Thyroid gland (tissue), 4 donors: ENCODE measurements at regions not wholly inside any gene's neighbourhood (a gene's known extent, or its start where the extent isn't known, plus 50 kb on each side); places are given as distances from the start of the nearest gene placed in this dataset.
A peak's percentile ranks its signal among the peaks of the same experiment; 100 is the strongest.
"Not testable (repeated sequence)": the region's sequence is repeated elsewhere in the genome, so short reads cannot be mapped to it uniquely, and the experiment has no call there.

Experiments
- DNase-seq, 2 donors: peaks; one replicate each; pipeline ENCODE4 v3.0.0-alpha.2; 2019
- H3K27ac ChIP-seq, 3 donors: fragments of 200-600 bp; sonication (generic); 1 replicate in 2 of 3; 2 replicates in 1 of 3; pipeline ENCODE4 v1.5.1; 2016 to 2019; ENCODE audit warnings: mild to moderate bottlenecking in 1 of 3, moderate library complexity in 1 of 3
- H3K27me3 ChIP-seq: fragments of 200-600 bp; sonication (generic); one replicate; pipeline ENCODE4 v1.5.1; 2019
- H3K36me3 ChIP-seq, 2 donors: fragments of 200-600 bp; sonication (generic); one replicate each; pipeline ENCODE4 v1.5.1; 2016 to 2019
- H3K4me1 ChIP-seq, 2 donors: fragments of 200-600 bp; sonication (generic); one replicate each; pipeline ENCODE4 v1.5.1; 2017 to 2019
- H3K4me3 ChIP-seq, 3 donors: fragments of 200-600 bp; sonication (generic); replicated peaks in 1 of 3; 1 replicate in 2 of 3; 2 replicates in 1 of 3; pipeline ENCODE4 v1.5.1; 2016; ENCODE audit warnings: mild to moderate bottlenecking in 1 of 3
- H3K9me3 ChIP-seq: fragments of 200-600 bp; sonication (generic); one replicate; pipeline ENCODE4 v1.5.1; 2017
- CTCF ChIP-seq, 6 experiments: fragments of 200-600 bp in 3 of 6; fragments of 450-650 bp in 3 of 6; sonication (generic) in 3 of 6; IDR thresholded peaks; one replicate each; pipeline ENCODE4 v1.5.1; 2016 to 2019; ENCODE audit warnings: antibody characterized with exemption in 6 of 6, mild to moderate bottlenecking in 2 of 6, inconsistent platforms in 1 of 6, moderate library complexity in 1 of 6
- POLR2A ChIP-seq, 2 donors: fragments of 450-650 bp; IDR thresholded peaks; one replicate each; pipeline ENCODE4 v1.6.1; 2017; ENCODE audit warnings: antibody characterized with exemption in 2 of 2, mild to moderate bottlenecking in 2 of 2, moderate library complexity in 1 of 2
- WGBS, 2 donors: methylation state at CpG; one replicate each; pipeline ENCODE4 v1.1.5; 2017; 5-methylcytosine and 5-hydroxymethylcytosine counted together
- intact Hi-C: fragments of 100-400 bp; cut with DNase I; formaldehyde crosslinking; loops from one replicate; pipeline ENCODE4 v1.15.1; 2023

- Histone ChIP-seq H3K9me3 (no peaks in the 10 kb centered on the region), H3K4me3 (no peak overlapping the region), H3K27ac (no peak overlapping the region), H3K27me3 (no peaks in the 10 kb centered on the region), H3K36me3 (no peaks in the 10 kb centered on the region), H3K4me1 (no peaks in the 10 kb centered on the region)
- DNase-seq: no peak
- intact Hi-C loops: no loop called here
- 79 to 81% methylated on average over 3 of the region's 3 CpGs for WGBS, 2 donors
- TF ChIP-seq CTCF (IDR thresholded peaks at IDR 0.05) (no peak), POLR2A (IDR thresholded peaks at IDR 0.05) (no peak)
These were observed 102.8 kb upstream of the USP25 start for GRCh38 chr21:15627011-15627410.

GRCh38 chr21:15627823-15628222 is 102.0 kb upstream of the USP25 start:
- H3K27me3 ChIP-seq: no peaks in the 10 kb centered on the region
- H3K4me1 ChIP-seq: no peaks in the 10 kb centered on the region
- no peaks in the 10 kb centered on the region for H3K9me3 ChIP-seq
- no peak overlapping the region for H3K4me3 ChIP-seq
- no peak for TF ChIP-seq CTCF (IDR thresholded peaks at IDR 0.05)
- TF ChIP-seq POLR2A (IDR thresholded peaks at IDR 0.05): no peak
- H3K27ac ChIP-seq: no peak overlapping the region
- WGBS, 2 donors: 62 to 75% methylated on average over 7 of the region's 7 CpGs
- DNase-seq: no peak
- intact Hi-C loops: no loop called here
- no peaks in the 10 kb centered on the region for H3K36me3 ChIP-seq

GRCh38 chr21:15631342-15631741 is 98.4 kb upstream of the USP25 start:
- WGBS, 2 donors: 19 to 31% methylated on average over 2 of the region's 2 CpGs
- Histone ChIP-seq H3K9me3 (no peaks in the 10 kb centered on the region), H3K36me3 (no peaks in the 10 kb centered on the region), H3K27me3 (no peaks in the 10 kb centered on the region), H3K27ac (no peak overlapping the region), H3K4me3 (no peak overlapping the region), H3K4me1 (no peaks in the 10 kb centered on the region)
- no peak for DNase-seq
- intact Hi-C loops: no loop called here
- no peak for TF ChIP-seq POLR2A (IDR thresholded peaks at IDR 0.05)
- TF ChIP-seq CTCF (IDR thresholded peaks at IDR 0.05): no peak

GRCh38 chr21:15634541-15634940 is 95.2 kb upstream of the USP25 start:
- whole genome bisulfite sequencing, 2 donors: 73 to 77% methylated on average over 5 of the region's 5 CpGs
- intact Hi-C loops, H3K27me3 ChIP-seq, H3K9me3 ChIP-seq, H3K27ac ChIP-seq, H3K36me3 ChIP-seq, H3K4me3 ChIP-seq, H3K4me1 ChIP-seq, DNase-seq: not testable (repeated sequence)

- DNase-seq: peak; percentile 92 to 95
- WGBS, 2 donors: 42 to 60% methylated on average over 8 of the region's 8 CpGs
- intact Hi-C loops: no loop called here
- H3K9me3 ChIP-seq: no peaks in the 10 kb centered on the region
- no peaks in the 10 kb centered on the region for H3K36me3 ChIP-seq
- no peak overlapping the region for H3K4me3 ChIP-seq
- H3K27ac ChIP-seq: peak overlapping the region; percentile 48 to 83 (median 68)
- no peaks in the 10 kb centered on the region for H3K27me3 ChIP-seq
- peaks cover 14 to 20% of the 10 kb centered on the region in 2 donors for H3K4me1 ChIP-seq
- TF ChIP-seq CTCF (IDR thresholded peaks at IDR 0.05) (no peak), POLR2A (IDR thresholded peaks at IDR 0.05) (no peak)
These were observed 90.8 kb upstream of the USP25 start for GRCh38 chr21:15638856-15639549.

GRCh38 chr21:15640113-15640512 is 89.7 kb upstream of the USP25 start:
- peaks cover 14 to 20% of the 10 kb centered on the region in 2 donors for H3K4me1 ChIP-seq
- intact Hi-C loops: loop anchor here (10.0 kb wide), 1 partner anchor 85 kb away; the partner anchor contains the start of gene USP25
- peak overlapping the region in 2 of 3 donors; percentile 2 to 54 for H3K27ac ChIP-seq
- not testable (repeated sequence) for H3K36me3 ChIP-seq, H3K4me3 ChIP-seq, H3K9me3 ChIP-seq, DNase-seq, H3K27me3 ChIP-seq
- WGBS, 2 donors: 84 to 91% methylated on average over 3 of the region's 3 CpGs
